ENCODE measurements at regions not wholly inside any gene's neighbourhood (a gene's known extent, or its start where the extent isn't known, plus 50 kb on each side); places are given as distances from the start of the nearest gene placed in this dataset.

GRCh38 chr15:31262901-31263671 is 63.5 kb upstream of the KLF13 start:
- DNase-seq (ENCODE audit: low read depth): no peak

GRCh38 chr15:31263751-31264558 is 62.7 kb upstream of the KLF13 start:
- peak; percentile 50 for DNase-seq (ENCODE audit: low read depth)

DNA sequence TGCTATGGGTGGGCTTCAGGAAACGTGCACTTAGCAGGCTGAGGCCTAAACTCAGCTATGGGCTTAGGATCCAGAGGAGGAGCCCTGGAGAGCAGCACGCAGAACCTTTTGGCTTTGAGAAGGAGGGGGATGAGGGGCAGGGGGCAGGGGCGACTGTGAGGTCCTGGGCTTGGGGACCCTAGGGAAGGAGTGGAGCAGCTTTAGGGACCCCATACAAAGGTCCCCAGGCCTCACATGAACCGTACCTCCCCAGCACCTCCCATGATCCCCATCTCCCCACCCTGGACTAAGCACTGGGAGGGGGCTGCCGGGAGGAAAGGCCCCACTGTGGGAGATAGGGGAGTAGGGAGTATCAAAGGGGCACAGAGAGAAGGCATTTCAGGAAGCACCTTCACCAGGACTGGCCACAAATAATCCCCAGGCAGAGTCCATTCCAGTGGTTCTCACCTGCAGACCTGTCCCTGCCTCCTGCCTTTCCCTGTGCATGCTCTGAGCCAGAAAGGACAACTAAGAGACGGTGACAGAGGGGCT is 62.0 kb upstream of the KLF13 start:
- DNase-seq (ENCODE audit: low read depth): no peak

DNA sequence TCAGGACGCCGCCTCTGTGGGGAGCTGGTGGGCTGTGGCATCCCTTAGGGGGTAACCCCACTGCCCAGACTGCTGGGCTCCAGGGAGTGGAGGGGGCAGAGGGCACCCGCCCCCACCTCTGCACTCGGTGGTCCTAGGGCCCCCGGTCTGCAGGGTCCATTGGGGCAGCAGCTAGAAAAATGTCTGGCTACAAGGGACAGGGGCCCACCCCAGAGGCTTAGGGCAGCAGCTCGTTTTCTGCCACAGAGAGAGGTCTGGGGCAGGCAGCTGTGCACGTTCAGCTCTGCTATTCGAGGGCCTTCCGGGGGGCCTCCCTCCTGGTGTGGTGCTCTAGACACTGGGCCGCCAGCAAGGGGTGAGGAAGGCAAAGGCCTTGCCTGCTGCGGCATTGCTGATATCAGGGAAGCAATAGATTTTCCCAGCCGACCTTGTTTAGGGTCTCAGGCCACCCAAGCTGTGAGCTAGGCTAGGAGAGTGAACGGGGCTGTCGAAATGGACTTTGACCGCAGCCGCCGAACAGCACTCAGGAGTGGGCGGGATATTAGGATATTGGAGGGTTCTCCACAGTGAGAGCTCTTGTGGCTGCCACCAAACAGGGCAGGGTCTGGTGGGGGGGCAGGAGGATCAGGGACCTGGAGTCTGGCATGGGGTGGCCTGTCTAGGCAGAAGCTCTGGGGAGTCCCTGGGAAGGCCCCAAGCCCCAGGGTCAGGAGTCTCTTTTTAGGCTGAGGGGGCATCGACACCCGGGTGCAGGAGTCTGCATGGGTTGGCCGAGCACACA is 61.4 kb upstream of the KLF13 start:
- no peak for DNase-seq (ENCODE audit: low read depth)

DNA sequence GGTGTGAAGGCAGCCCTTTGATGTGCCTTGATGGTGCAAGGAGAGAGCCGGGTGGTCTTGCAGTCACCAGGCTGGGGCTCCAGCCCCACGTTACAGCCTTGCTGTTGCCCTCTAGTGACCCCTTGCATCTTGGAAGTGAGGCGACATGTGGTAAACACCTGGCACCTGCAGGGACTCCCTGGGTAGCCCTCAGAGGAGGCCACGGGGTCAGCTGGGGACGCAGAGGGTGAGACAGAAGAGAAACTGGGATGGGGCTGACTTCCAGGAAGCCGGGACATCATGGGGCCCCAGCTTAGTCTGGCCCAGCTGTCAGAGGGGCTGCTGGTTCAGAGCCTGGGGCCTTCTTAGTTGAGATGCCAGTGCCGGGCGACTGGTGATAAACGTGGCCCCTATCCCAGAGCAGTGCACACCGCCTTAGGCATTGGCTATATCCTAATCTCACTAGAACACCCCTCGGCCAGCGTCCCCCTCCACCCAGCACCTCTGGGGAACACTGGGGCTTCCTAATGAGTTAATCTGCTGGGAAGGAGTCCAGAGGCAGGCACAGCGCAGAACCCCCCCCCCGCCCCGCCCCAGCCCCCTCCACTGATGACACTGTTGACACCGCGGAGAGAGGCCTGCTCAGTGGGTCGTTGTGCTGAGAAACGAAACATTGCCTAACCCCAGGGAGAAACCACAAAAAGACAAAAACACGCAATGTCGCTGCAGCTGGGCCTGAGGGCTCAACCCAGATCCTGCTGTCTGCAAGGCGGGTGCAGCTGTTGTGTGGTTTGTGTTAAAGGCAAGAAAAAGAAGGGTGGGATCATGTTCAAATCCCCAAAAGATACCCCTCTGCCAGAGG is 60.5 kb upstream of the KLF13 start:
- peak; percentile 20 for DNase-seq (ENCODE audit: low read depth)

- no peak for DNase-seq (ENCODE audit: low read depth)
Measured at GRCh38 chr15:31266712-31267111, 59.9 kb upstream of the KLF13 start.

DNA sequence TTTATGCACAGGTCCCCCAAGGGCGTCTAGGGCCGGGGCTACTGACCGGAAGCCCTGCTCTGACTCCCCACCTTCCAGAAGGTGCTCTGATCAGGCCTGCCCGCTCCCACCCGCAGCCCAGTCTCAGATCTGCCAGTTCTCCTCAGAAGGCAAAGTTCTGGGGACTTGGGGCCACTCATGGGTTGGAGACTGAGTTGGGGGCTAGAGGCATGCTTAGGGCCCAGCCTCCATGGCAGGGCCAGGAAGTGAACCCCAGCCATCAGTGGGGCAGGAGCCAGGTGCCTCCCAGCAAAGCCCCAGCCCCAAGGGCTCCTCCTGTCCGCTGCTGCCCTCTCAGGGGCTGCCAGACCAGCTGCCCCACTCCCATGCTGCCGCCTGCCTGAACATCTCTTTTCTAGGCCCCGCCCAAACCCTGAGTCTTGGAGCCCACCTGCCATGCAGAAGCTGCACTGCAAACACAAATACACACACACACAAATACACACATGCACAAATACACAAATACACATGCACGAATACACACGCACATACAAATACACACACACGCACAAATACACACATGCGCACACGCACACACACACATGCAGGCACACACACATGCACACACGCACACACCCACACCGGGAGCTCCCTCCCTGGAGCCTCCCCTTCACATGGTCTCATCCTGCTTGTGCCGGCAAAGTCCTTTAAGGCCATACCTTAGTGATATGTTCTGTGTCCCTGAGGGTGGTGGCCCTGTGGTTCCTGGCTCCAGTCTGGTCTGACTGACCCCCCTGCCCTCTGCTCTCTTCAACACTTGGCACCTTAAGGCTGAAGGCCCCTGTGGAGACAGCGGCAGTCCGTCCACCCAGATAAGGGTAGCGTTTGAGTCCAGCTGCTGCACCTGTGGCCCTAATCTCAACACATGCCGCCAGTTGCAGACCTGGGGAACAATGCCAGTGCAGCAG is 59.2 kb upstream of the KLF13 start:
- no peak for DNase-seq (ENCODE audit: low read depth)

- no peak for DNase-seq (ENCODE audit: low read depth)
Measured at GRCh38 chr15:31268108-31268501, 58.5 kb upstream of the KLF13 start.

DNA sequence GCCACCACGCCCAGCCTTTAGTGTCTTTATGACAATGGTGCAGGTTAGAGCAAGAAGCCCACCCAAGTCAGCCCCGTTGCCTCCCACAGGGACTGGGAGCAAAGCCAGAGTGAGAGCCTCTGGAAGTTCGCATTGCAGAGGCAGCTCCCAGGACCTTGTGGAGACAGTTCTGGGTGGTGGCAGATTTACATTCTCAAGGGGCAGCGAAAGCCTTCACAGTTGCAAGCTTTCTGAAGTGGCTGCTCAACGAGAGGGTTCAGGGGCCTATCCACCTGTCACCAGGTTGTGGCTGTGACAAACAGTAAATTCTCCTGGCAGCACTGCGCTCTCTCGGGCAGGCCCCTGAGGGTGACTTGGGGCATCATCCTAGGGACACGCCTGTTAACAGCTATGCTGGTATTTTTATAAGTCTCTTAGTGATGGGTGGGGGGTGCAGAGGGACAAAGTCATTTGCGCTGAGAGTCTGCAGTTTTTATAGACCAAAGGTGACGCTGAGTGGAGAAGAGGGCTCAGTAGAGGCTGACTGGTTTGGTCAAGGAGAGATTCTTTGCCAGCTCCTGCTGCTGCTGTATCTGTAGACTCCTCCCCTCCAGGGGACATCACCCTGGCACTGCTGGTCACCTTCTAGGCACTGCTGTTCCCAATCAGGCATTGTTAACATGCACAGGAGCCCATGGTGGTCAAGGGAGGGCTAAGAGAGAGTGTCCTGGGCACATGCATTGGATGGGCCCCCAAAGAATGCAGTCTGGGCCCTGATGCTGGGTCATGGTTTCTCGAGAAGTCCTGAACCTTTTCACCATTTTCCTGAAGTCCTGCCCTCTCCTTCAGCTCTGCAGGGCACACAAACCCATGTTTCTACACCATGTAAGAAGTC is 57.5 kb upstream of the KLF13 start:
- DNase-seq (ENCODE audit: low read depth): no peak

DNA sequence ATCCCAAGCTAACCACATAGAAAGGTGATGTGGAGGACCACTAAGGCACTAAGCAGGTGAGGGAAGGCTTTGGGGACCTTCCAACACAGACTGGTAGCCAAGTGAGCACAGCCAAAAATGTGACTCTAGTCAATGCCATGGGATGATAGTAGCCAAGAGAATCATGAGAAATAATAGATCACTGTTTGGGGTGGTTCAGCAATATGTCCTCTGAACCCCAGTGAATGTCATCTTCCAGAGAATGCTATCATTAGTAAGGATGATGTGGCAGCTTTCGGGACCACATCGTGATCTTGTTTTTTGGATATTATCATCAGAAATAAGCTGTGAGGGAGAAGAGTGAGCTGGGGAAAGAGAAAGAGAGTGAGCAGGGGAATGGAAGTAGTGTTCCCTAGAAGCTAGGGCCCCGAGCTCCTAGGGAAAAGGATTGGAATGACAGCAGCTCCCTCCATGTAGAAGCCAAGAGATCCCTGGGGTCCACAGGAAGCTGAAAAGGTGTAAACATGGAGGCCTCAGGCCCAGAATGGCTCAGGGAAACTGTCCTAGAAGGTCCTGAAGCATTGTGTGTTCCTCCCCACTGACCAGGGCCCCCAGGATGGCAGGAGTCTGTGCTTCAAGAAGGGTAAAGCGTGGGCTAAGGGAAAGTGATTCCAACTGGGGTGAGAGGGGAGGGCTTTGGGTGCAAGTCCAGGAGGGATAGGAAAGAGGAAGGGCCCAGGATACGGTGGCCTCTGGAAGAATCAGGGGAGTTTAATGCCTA is 56.6 kb upstream of the KLF13 start:
- no peak for DNase-seq (ENCODE audit: low read depth)

DNA sequence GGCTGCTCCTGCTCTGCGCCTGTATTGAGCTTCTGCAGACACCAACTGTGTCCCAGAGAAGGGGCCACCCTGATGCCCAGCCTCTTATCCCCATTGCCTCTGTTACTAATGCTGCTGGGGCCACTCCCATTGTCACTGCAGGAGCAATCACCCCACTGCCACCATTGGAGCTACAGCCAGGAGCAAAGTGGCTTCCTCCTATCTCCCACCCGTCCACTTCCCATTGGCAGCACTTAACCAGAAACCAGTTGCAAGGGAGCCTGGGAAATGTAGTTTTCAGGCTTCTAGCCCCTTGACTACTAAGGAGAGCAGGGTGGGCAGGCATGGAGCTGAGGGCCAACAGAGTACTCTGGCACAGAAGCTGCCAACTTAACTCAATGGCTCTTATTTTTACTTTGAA is 55.9 kb upstream of the KLF13 start:
- no peak for DNase-seq (ENCODE audit: low read depth)

DNA sequence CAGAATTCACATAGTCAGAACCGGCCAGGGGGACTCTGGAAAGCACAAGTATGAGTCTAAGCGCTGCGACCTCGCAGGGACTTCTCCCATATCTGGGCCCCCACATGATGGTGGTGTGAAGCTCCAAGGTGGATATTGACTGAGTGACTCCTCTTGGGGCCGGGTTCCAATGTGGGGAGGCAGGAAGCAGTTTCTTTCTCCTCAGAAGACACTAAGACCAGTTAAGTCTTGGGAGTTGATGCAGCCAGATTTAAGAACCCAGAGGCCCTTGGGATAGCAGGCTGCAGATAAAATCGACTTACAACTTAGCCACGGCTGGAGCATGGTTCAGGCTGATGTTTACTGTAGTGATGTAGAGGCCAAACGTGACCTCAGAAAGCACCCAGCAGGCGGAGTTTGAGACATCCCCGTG is 55.4 kb upstream of the KLF13 start:
- DNase-seq (ENCODE audit: low read depth): no peak

GRCh38 chr15:31271711-31272557 is 54.7 kb upstream of the KLF13 start:
- DNase-seq (ENCODE audit: low read depth): no peak

DNA sequence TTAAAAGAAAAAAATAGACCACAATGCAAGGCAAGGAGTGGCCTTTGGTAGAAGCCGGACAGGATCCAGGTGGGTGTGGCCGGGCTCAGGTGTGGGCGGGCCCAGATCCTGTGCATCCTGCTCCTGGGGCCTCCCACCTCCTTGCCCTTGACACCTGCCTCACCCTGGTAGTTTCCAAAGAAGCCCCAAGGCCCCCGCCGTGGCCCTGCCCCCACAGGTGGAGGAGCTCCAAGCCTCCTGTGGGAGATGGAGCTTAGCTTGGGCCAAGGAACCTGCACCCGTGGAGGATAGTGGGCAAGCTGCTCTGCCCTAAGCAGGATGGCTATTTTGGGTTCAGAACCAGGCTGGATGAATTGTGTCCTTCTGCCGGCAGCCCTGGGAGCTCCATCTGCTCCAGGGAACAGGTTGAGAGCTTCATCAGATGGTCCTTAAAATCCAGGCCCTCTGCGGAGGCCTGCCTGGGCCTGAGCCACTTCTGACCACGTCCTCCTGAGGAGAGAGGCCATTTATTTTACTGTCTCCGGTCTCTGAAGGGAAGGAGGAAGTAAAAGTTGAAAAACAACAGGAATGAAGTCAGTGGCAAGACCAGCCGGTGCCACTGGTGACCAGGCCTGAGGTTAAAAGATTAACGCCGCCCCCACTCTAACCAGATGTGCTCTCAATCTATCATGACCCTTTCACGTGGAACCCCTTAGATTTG is 53.9 kb upstream of the KLF13 start:
- DNase-seq (ENCODE audit: low read depth): no peak

- no peak for DNase-seq (ENCODE audit: low read depth)
Measured at GRCh38 chr15:31273258-31273941, 53.2 kb upstream of the KLF13 start.

Measured in stimulated activated CD8-positive, alpha-beta memory T cell treated with anti-CD3 and anti-CD28 coated beads, Interleukin-12 subunit alpha, Interleukin-12 subunit beta, amount 100 ng/mL, for 4 hours (primary cell).